HL-60 (cell line): ENCODE measurements at regions not wholly inside any gene's neighbourhood (a gene's known extent, or its start where the extent isn't known, plus 50 kb on each side); places are given as distances from the start of the nearest gene placed in this dataset.

Source experiments
- GABPA ChIP-seq: IDR thresholded peaks from 2 replicates; pipeline ENCODE4 v1.6.1; 2012; ENCODE audit warnings: low read depth
- POLR2AphosphoS5 ChIP-seq: IDR thresholded peaks from 2 replicates; pipeline ENCODE4 v1.6.1; 2012; ENCODE audit warnings: low read depth
- TF ChIP-seq, protein P1 (sequence below): IDR thresholded peaks from one replicate; pipeline ENCODE4 v1.5.1; 2011; ENCODE audit warnings: low read length, control low read depth, inconsistent platforms; ENCODE audit not compliant: insufficient read depth
- TF ChIP-seq, protein P2 (sequence below): IDR thresholded peaks from 2 replicates; pipeline ENCODE4 v1.6.1; 2012; ENCODE audit warnings: low read depth; ENCODE audit not compliant: insufficient replicate concordance

DNA sequence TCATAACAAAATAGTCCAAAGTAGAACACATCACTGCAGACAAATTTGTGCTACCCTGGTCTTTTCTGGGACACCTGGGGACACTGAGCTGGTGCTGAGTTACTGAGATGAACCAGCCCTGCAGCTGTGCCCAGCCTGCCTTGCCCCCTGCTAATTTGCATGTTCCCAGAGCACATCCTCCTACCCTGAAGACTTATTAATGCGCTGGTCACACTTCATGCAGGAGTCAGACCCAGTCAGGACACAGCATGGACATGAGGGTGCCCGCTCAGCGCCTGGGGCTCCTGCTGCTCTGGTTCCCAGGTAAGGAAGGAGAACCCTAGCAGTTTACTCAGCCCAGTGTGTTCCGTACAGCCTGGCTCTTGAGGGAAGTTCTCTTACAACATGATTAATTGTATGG is 1518.3 kb downstream of the RPIA start:
- TF ChIP-seq, protein P1, sequence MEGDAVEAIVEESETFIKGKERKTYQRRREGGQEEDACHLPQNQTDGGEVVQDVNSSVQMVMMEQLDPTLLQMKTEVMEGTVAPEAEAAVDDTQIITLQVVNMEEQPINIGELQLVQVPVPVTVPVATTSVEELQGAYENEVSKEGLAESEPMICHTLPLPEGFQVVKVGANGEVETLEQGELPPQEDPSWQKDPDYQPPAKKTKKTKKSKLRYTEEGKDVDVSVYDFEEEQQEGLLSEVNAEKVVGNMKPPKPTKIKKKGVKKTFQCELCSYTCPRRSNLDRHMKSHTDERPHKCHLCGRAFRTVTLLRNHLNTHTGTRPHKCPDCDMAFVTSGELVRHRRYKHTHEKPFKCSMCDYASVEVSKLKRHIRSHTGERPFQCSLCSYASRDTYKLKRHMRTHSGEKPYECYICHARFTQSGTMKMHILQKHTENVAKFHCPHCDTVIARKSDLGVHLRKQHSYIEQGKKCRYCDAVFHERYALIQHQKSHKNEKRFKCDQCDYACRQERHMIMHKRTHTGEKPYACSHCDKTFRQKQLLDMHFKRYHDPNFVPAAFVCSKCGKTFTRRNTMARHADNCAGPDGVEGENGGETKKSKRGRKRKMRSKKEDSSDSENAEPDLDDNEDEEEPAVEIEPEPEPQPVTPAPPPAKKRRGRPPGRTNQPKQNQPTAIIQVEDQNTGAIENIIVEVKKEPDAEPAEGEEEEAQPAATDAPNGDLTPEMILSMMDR, result no peak
- TF ChIP-seq, protein P2, sequence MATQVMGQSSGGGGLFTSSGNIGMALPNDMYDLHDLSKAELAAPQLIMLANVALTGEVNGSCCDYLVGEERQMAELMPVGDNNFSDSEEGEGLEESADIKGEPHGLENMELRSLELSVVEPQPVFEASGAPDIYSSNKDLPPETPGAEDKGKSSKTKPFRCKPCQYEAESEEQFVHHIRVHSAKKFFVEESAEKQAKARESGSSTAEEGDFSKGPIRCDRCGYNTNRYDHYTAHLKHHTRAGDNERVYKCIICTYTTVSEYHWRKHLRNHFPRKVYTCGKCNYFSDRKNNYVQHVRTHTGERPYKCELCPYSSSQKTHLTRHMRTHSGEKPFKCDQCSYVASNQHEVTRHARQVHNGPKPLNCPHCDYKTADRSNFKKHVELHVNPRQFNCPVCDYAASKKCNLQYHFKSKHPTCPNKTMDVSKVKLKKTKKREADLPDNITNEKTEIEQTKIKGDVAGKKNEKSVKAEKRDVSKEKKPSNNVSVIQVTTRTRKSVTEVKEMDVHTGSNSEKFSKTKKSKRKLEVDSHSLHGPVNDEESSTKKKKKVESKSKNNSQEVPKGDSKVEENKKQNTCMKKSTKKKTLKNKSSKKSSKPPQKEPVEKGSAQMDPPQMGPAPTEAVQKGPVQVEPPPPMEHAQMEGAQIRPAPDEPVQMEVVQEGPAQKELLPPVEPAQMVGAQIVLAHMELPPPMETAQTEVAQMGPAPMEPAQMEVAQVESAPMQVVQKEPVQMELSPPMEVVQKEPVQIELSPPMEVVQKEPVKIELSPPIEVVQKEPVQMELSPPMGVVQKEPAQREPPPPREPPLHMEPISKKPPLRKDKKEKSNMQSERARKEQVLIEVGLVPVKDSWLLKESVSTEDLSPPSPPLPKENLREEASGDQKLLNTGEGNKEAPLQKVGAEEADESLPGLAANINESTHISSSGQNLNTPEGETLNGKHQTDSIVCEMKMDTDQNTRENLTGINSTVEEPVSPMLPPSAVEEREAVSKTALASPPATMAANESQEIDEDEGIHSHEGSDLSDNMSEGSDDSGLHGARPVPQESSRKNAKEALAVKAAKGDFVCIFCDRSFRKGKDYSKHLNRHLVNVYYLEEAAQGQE, result no peak
- TF ChIP-seq POLR2AphosphoS5 (no peak), GABPA (no peak)
